ENCODE measurements at regions not wholly inside any gene's neighbourhood (a gene's known extent, or its start where the extent isn't known, plus 50 kb on each side); places are given as distances from the start of the nearest gene placed in this dataset.
A peak's percentile ranks its signal among the peaks of the same experiment; 100 is the strongest.

- TF ChIP-seq POLR2A (IDR thresholded peaks at IDR 0.05) = no peak
- TF ChIP-seq CTCF (IDR thresholded peaks at IDR 0.05) = no peak
- intact Hi-C loops (cut with DNase I) = no loop called here
- Histone ChIP-seq H3K4me1 (peaks cover 0 to 18% (median 0%) of the 10 kb centered on the region in 3 donors), H3K9me3 (no peaks in the 10 kb centered on the region), H3K36me3 (no peaks in the 10 kb centered on the region), H3K27me3 (no peaks in the 10 kb centered on the region), H3K27ac (no peak overlapping the region), H3K4me3 (no peak overlapping the region)
- DNase-seq = no peak
- 18 to 23% methylated on average over 2 of the region's 2 CpGs for WGBS, 2 donors
These were observed 267.9 kb upstream of the CAND1 start for GRCh38 chr12:67001251-67001650.

- WGBS, 2 donors = 49 to 73% methylated on average over 2 of the region's 2 CpGs
- TF ChIP-seq CTCF (IDR thresholded peaks at IDR 0.05) (no peak), POLR2A (IDR thresholded peaks at IDR 0.05) (no peak)
- H3K9me3 ChIP-seq = no peaks in the 10 kb centered on the region
- no peaks in the 10 kb centered on the region for H3K36me3 ChIP-seq
- intact Hi-C loops (cut with DNase I) = no loop called here
- no peak for DNase-seq
- H3K4me1 ChIP-seq = peaks cover 0 to 18% (median 0%) of the 10 kb centered on the region in 3 donors
- H3K27ac ChIP-seq = no peak overlapping the region
- H3K4me3 ChIP-seq = no peak overlapping the region
- H3K27me3 ChIP-seq = no peaks in the 10 kb centered on the region
These were observed 266.4 kb upstream of the CAND1 start for GRCh38 chr12:67002720-67003119.

GRCh38 chr12:67006610-67007009 lies 262.5 kb upstream of the CAND1 start:
- Histone ChIP-seq H3K4me3 (no peak overlapping the region), H3K36me3 (no peaks in the 10 kb centered on the region), H3K27me3 (no peaks in the 10 kb centered on the region), H3K27ac (no peak overlapping the region), H3K9me3 (no peaks in the 10 kb centered on the region), H3K4me1 (peaks cover 0 to 10% (median 0%) of the 10 kb centered on the region in 3 donors)
- no peak for TF ChIP-seq CTCF (IDR thresholded peaks at IDR 0.05)
- no peak for TF ChIP-seq POLR2A (IDR thresholded peaks at IDR 0.05)
- intact Hi-C loops (cut with DNase I) = no loop called here
- DNase-seq = no peak
- 23 to 28% methylated on average over 2 of the region's 2 CpGs for WGBS, 2 donors

- no peak for DNase-seq
- Histone ChIP-seq H3K9me3 (no peaks in the 10 kb centered on the region), H3K27ac (no peak overlapping the region), H3K27me3 (no peaks in the 10 kb centered on the region), H3K4me3 (no peak overlapping the region), H3K4me1 (peaks cover 0 to 13% (median 0%) of the 10 kb centered on the region in 3 donors), H3K36me3 (no peaks in the 10 kb centered on the region)
- intact Hi-C loops (cut with DNase I) = no loop called here
- TF ChIP-seq CTCF (IDR thresholded peaks at IDR 0.05) (no peak), POLR2A (IDR thresholded peaks at IDR 0.05) (no peak)
- 69 to 89% methylated on average over 1 of the region's 1 CpG for WGBS, 2 donors
These were observed 254.5 kb upstream of the CAND1 start for GRCh38 chr12:67014642-67015041.

GRCh38 chr12:67018105-67018504 lies 251.1 kb upstream of the CAND1 start:
- intact Hi-C loops (cut with DNase I) = no loop called here
- no peak for TF ChIP-seq POLR2A (IDR thresholded peaks at IDR 0.05)
- TF ChIP-seq CTCF (IDR thresholded peaks at IDR 0.05) = no peak
- Histone ChIP-seq H3K27me3 (no peaks in the 10 kb centered on the region), H3K9me3 (no peaks in the 10 kb centered on the region), H3K36me3 (no peaks in the 10 kb centered on the region), H3K4me1 (peaks cover 0 to 15% (median 0%) of the 10 kb centered on the region in 3 donors), H3K4me3 (no peak overlapping the region), H3K27ac (peak overlapping the region in 1 of 4 donors; percentile 60)
- 94 to 99% methylated on average over 5 of the region's 5 CpGs for WGBS, 2 donors
- no peak for DNase-seq
